Effector memory CD4-positive, alpha-beta T cell (primary cell): ENCODE measurements at regions not wholly inside any gene's neighbourhood (a gene's known extent, or its start where the extent isn't known, plus 50 kb on each side); places are given as distances from the start of the nearest gene placed in this dataset.

ENCODE experiments used
- DNase-seq, 3 donors: peaks; one replicate each; pipeline ENCODE4 v3.0.0-alpha.2; 2020
- H3K27ac ChIP-seq: 2 replicates; pipeline ENCODE4 v1.7.0; 2013; ENCODE audit warnings: mild to moderate bottlenecking, low read length, moderate library complexity; ENCODE audit not compliant: insufficient read depth, poor library complexity, severe bottlenecking
- H3K27me3 ChIP-seq: replicated peaks from 2 replicates; pipeline ENCODE4 v1.7.0; 2013; ENCODE audit warnings: mild to moderate bottlenecking, low read length; ENCODE audit not compliant: insufficient read depth, control insufficient read depth, poor library complexity, severe bottlenecking
- H3K36me3 ChIP-seq: 2 replicates; pipeline ENCODE4 v1.7.0; 2013; ENCODE audit warnings: mild to moderate bottlenecking, low read length, moderate library complexity; ENCODE audit not compliant: control insufficient read depth, insufficient read depth
- H3K4me1 ChIP-seq: 2 replicates; pipeline ENCODE4 v1.7.0; 2013; ENCODE audit warnings: low read length, mild to moderate bottlenecking; ENCODE audit not compliant: control insufficient read depth, insufficient read depth, poor library complexity, severe bottlenecking
- H3K4me3 ChIP-seq: 2 replicates; pipeline ENCODE4 v1.7.0; 2013; ENCODE audit warnings: low read length, low read depth, mild to moderate bottlenecking; ENCODE audit not compliant: insufficient read depth, poor library complexity, severe bottlenecking
- H3K9me3 ChIP-seq: 2 replicates; pipeline ENCODE4 v1.7.0; 2013; ENCODE audit warnings: mild to moderate bottlenecking, low read length, moderate library complexity; ENCODE audit not compliant: control insufficient read depth

- H3K4me3 ChIP-seq = no peak overlapping the region
- DNase-seq = no peak
- H3K9me3 ChIP-seq = no peaks in the 10 kb centered on the region
- no peaks in the 10 kb centered on the region for H3K27me3 ChIP-seq
- no peak overlapping the region for H3K27ac ChIP-seq
- no peaks in the 10 kb centered on the region for H3K36me3 ChIP-seq
- no peaks in the 10 kb centered on the region for H3K4me1 ChIP-seq
Measured at GRCh38 chr17:34874478-34874877, 86.8 kb downstream of the CCT6B start.

- Histone ChIP-seq H3K4me3 (no peak overlapping the region), H3K4me1 (no peaks in the 10 kb centered on the region), H3K27ac (no peak overlapping the region), H3K36me3 (no peaks in the 10 kb centered on the region), H3K9me3 (no peaks in the 10 kb centered on the region), H3K27me3 (no peaks in the 10 kb centered on the region)
- no peak for DNase-seq
Measured at GRCh38 chr17:34872640-34873039, 88.6 kb downstream of the CCT6B start.

- H3K36me3 ChIP-seq = no peaks in the 10 kb centered on the region
- no peak overlapping the region for H3K4me3 ChIP-seq
- no peak for DNase-seq
- H3K27me3 ChIP-seq = no peaks in the 10 kb centered on the region
- H3K4me1 ChIP-seq = no peaks in the 10 kb centered on the region
- H3K27ac ChIP-seq = no peak overlapping the region
- H3K9me3 ChIP-seq = no peaks in the 10 kb centered on the region
Measured at GRCh38 chr17:34869641-34870040, 91.6 kb downstream of the CCT6B start.

- H3K27ac ChIP-seq = no peak overlapping the region
- no peaks in the 10 kb centered on the region for H3K4me1 ChIP-seq
- no peaks in the 10 kb centered on the region for H3K9me3 ChIP-seq
- DNase-seq = no peak
- H3K27me3 ChIP-seq = no peaks in the 10 kb centered on the region
- no peak overlapping the region for H3K4me3 ChIP-seq
- H3K36me3 ChIP-seq = no peaks in the 10 kb centered on the region
Measured at GRCh38 chr17:34865716-34866115, 95.5 kb downstream of the CCT6B start.

- no peaks in the 10 kb centered on the region for H3K36me3 ChIP-seq
- no peaks in the 10 kb centered on the region for H3K27me3 ChIP-seq
- no peak for DNase-seq
- no peaks in the 10 kb centered on the region for H3K9me3 ChIP-seq
- H3K4me3 ChIP-seq = no peak overlapping the region
- no peak overlapping the region for H3K27ac ChIP-seq
- no peaks in the 10 kb centered on the region for H3K4me1 ChIP-seq
Measured at GRCh38 chr17:34862384-34862783, 98.9 kb downstream of the CCT6B start.

- H3K27me3 ChIP-seq = no peaks in the 10 kb centered on the region
- no peaks in the 10 kb centered on the region for H3K9me3 ChIP-seq
- no peaks in the 10 kb centered on the region for H3K4me1 ChIP-seq
- DNase-seq = no peak
- no peaks in the 10 kb centered on the region for H3K36me3 ChIP-seq
- H3K4me3 ChIP-seq = no peak overlapping the region
- no peak overlapping the region for H3K27ac ChIP-seq
Measured at GRCh38 chr17:34861864-34862263, 99.4 kb downstream of the CCT6B start.

- no peaks in the 10 kb centered on the region for H3K9me3 ChIP-seq
- H3K36me3 ChIP-seq = no peaks in the 10 kb centered on the region
Measured at GRCh38 chr17:34859652-34860051, 101.6 kb downstream of the CCT6B start.

GRCh38 chr17:34858591-34859565, 102.4 kb downstream of the CCT6B start:
- no peak for DNase-seq
- no peaks in the 10 kb centered on the region for H3K27me3 ChIP-seq
- no peak overlapping the region for H3K27ac ChIP-seq
- H3K4me1 ChIP-seq = no peaks in the 10 kb centered on the region
- no peaks in the 10 kb centered on the region for H3K9me3 ChIP-seq
- H3K4me3 ChIP-seq = no peak overlapping the region
- no peaks in the 10 kb centered on the region for H3K36me3 ChIP-seq

More at GRCh38 chr17:34859652-34860051, 101.6 kb downstream of the CCT6B start:
- Histone ChIP-seq H3K4me1 (no peaks in the 10 kb centered on the region), H3K27ac (no peak overlapping the region), H3K27me3 (no peaks in the 10 kb centered on the region), H3K4me3 (no peak overlapping the region)
- DNase-seq = no peak

GRCh38 chr17:34853924-34854323, 107.3 kb downstream of the CCT6B start:
- H3K27ac ChIP-seq = no peak overlapping the region
- H3K9me3 ChIP-seq = no peaks in the 10 kb centered on the region
- no peaks in the 10 kb centered on the region for H3K4me1 ChIP-seq
- no peak overlapping the region for H3K4me3 ChIP-seq
- no peak for DNase-seq
- H3K27me3 ChIP-seq = no peaks in the 10 kb centered on the region
- H3K36me3 ChIP-seq = no peaks in the 10 kb centered on the region

GRCh38 chr17:34852614-34853013, 108.6 kb downstream of the CCT6B start:
- Histone ChIP-seq H3K27ac (no peak overlapping the region), H3K4me1 (no peaks in the 10 kb centered on the region), H3K9me3 (no peaks in the 10 kb centered on the region), H3K4me3 (no peak overlapping the region), H3K36me3 (no peaks in the 10 kb centered on the region), H3K27me3 (no peaks in the 10 kb centered on the region)
- DNase-seq = no peak
